ES-I3 (cell line): ENCODE measurements at regions not wholly inside any gene's neighbourhood (a gene's known extent, or its start where the extent isn't known, plus 50 kb on each side); places are given as distances from the start of the nearest gene placed in this dataset.

Source experiments
- H3K36me3 ChIP-seq: 2 replicates; pipeline ENCODE4 v1.6.1; 2013; ENCODE audit warnings: mild to moderate bottlenecking, low read length, control low read depth, moderate library complexity; ENCODE audit not compliant: insufficient read depth
- H3K4me1 ChIP-seq: 2 replicates; pipeline ENCODE4 v1.6.1; 2013; ENCODE audit warnings: mild to moderate bottlenecking, control low read depth, low read length; ENCODE audit not compliant: insufficient read depth
- H3K9ac ChIP-seq: 2 replicates; pipeline ENCODE4 v1.6.1; 2013; ENCODE audit warnings: low read depth, mild to moderate bottlenecking, low read length, moderate library complexity
- H3K9me3 ChIP-seq: 2 replicates; pipeline ENCODE4 v1.6.1; 2013; ENCODE audit warnings: mild to moderate bottlenecking, low read length, moderate library complexity; ENCODE audit not compliant: control insufficient read depth, insufficient read depth

- H3K36me3 ChIP-seq, result no peaks in the 10 kb centered on the region
- H3K9me3 ChIP-seq, result no peaks in the 10 kb centered on the region; the same call in 1 of the 2 replicates
- H3K9ac ChIP-seq, result no peak overlapping the region
- peaks cover 5% of the 10 kb centered on the region; the same call in 1 of the 2 replicates for H3K4me1 ChIP-seq
Observed at GRCh38 chr2:172213116-172213860, 110.6 kb upstream of the DLX2 start.

- peaks cover 5% of the 10 kb centered on the region; the same call in 1 of the 2 replicates for H3K4me1 ChIP-seq
- H3K36me3 ChIP-seq, result no peaks in the 10 kb centered on the region
- H3K9ac ChIP-seq, result no peak overlapping the region
- H3K9me3 ChIP-seq, result no peaks in the 10 kb centered on the region; the same call in 1 of the 2 replicates
Observed at GRCh38 chr2:172214252-172214651, 111.6 kb upstream of the DLX2 start.

GRCh38 chr2:172215172-172215935, 112.7 kb upstream of the DLX2 start:
- peaks cover 8% of the 10 kb centered on the region; the same call in 1 of the 2 replicates for H3K4me1 ChIP-seq
- no peak overlapping the region for H3K9ac ChIP-seq

GRCh38 chr2:172215936-172216335, 113.2 kb upstream of the DLX2 start:
- no peak overlapping the region for H3K9ac ChIP-seq

More at GRCh38 chr2:172215172-172215935, 112.7 kb upstream of the DLX2 start:
- Histone ChIP-seq H3K9me3 (no peaks in the 10 kb centered on the region; the same call in 1 of the 2 replicates), H3K36me3 (no peaks in the 10 kb centered on the region)

GRCh38 chr2:172216477-172216876, 113.8 kb upstream of the DLX2 start:
- H3K9ac ChIP-seq, result no peak overlapping the region
- H3K9me3 ChIP-seq, result no peaks in the 10 kb centered on the region; the same call in 1 of the 2 replicates
- no peaks in the 10 kb centered on the region for H3K36me3 ChIP-seq
- peaks cover 8% of the 10 kb centered on the region; the same call in 1 of the 2 replicates for H3K4me1 ChIP-seq

More at GRCh38 chr2:172215936-172216335, 113.2 kb upstream of the DLX2 start:
- Histone ChIP-seq H3K36me3 (no peaks in the 10 kb centered on the region), H3K4me1 (peaks cover 8% of the 10 kb centered on the region; the same call in 1 of the 2 replicates), H3K9me3 (no peaks in the 10 kb centered on the region; the same call in 1 of the 2 replicates)

- Histone ChIP-seq H3K36me3 (no peaks in the 10 kb centered on the region), H3K4me1 (peaks cover 3% of the 10 kb centered on the region; the same call in 1 of the 2 replicates), H3K9ac (no peak overlapping the region), H3K9me3 (no peaks in the 10 kb centered on the region)
Observed at GRCh38 chr2:172219201-172219600, 116.5 kb upstream of the DLX2 start.

GRCh38 chr2:172220121-172220520, 117.4 kb upstream of the DLX2 start:
- Histone ChIP-seq H3K9me3 (no peaks in the 10 kb centered on the region), H3K36me3 (no peaks in the 10 kb centered on the region)

GRCh38 chr2:172223601-172224054, 120.9 kb upstream of the DLX2 start:
- Histone ChIP-seq H3K9me3 (no peaks in the 10 kb centered on the region), H3K4me1 (peaks cover 6% of the 10 kb centered on the region; the same call in 1 of the 2 replicates), H3K9ac (no peak overlapping the region), H3K36me3 (no peaks in the 10 kb centered on the region)

More at GRCh38 chr2:172220121-172220520, 117.4 kb upstream of the DLX2 start:
- Histone ChIP-seq H3K4me1 (peaks cover 3% of the 10 kb centered on the region; the same call in 1 of the 2 replicates), H3K9ac (no peak overlapping the region)

GRCh38 chr2:172225786-172226185, 123.1 kb upstream of the DLX2 start:
- Histone ChIP-seq H3K9ac (no peak overlapping the region), H3K9me3 (no peaks in the 10 kb centered on the region), H3K4me1 (peaks cover 4% of the 10 kb centered on the region; the same call in 1 of the 2 replicates), H3K36me3 (no peaks in the 10 kb centered on the region)

GRCh38 chr2:172226244-172227061, 123.8 kb upstream of the DLX2 start:
- no peaks in the 10 kb centered on the region for H3K9me3 ChIP-seq
- no peaks in the 10 kb centered on the region for H3K36me3 ChIP-seq
- H3K4me1 ChIP-seq, result peaks cover 10% of the 10 kb centered on the region
- no peak overlapping the region for H3K9ac ChIP-seq

GRCh38 chr2:172227719-172228118, 125.0 kb upstream of the DLX2 start:
- Histone ChIP-seq H3K9ac (no peak overlapping the region), H3K36me3 (no peaks in the 10 kb centered on the region), H3K9me3 (no peaks in the 10 kb centered on the region), H3K4me1 (peaks cover 23% of the 10 kb centered on the region)

GRCh38 chr2:172228177-172228808, 125.6 kb upstream of the DLX2 start:
- H3K4me1 ChIP-seq, result peaks cover 27% of the 10 kb centered on the region
- H3K36me3 ChIP-seq, result no peaks in the 10 kb centered on the region
- no peaks in the 10 kb centered on the region for H3K9me3 ChIP-seq
- no peak overlapping the region for H3K9ac ChIP-seq

- Histone ChIP-seq H3K9ac (no peak overlapping the region), H3K4me1 (peaks cover 34% of the 10 kb centered on the region), H3K36me3 (no peaks in the 10 kb centered on the region), H3K9me3 (no peaks in the 10 kb centered on the region)
Observed at GRCh38 chr2:172229125-172229524, 126.4 kb upstream of the DLX2 start.
